GM12878 (cell line): ENCODE measurements at regions not wholly inside any gene's neighbourhood (a gene's known extent, or its start where the extent isn't known, plus 50 kb on each side); places are given as distances from the start of the nearest gene placed in this dataset.

Experiments
- CBX5 ChIP-seq: sonication (generic); IDR thresholded peaks from 2 replicates; pipeline ENCODE4 v1.6.1; 2016; ENCODE audit warnings: low read depth, moderate library complexity, mild to moderate bottlenecking, inconsistent platforms
- DPF2 ChIP-seq: fragments of 450-650 bp; IDR thresholded peaks from 2 replicates; pipeline ENCODE4 v1.6.1; 2017; ENCODE audit warnings: mild to moderate bottlenecking
- IRF5 ChIP-seq: fragments of 450-650 bp; IDR thresholded peaks from 2 replicates; pipeline ENCODE4 v1.6.1; 2017; ENCODE audit warnings: borderline replicate concordance
- PAX5 ChIP-seq: IDR thresholded peaks from 2 replicates; pipeline ENCODE4 v1.6.1; 2011; ENCODE audit warnings: low read depth, low read length, borderline replicate concordance
- POLR2AphosphoS2 ChIP-seq: IDR thresholded peaks from 2 replicates; pipeline ENCODE4 v1.6.1; 2011; ENCODE audit warnings: low read depth, mild to moderate bottlenecking, low read length, improper control_type of control experiment, moderate library complexity
- RB1 ChIP-seq: fragments of 450-650 bp; formaldehyde crosslinking; IDR thresholded peaks from 2 replicates; pipeline ENCODE4 v1.6.1; 2017; ENCODE audit warnings: mild to moderate bottlenecking, borderline replicate concordance
- TCF7 ChIP-seq: IDR thresholded peaks from 2 replicates; pipeline ENCODE4 v1.6.1; 2014; ENCODE audit warnings: antibody characterized with exemption, borderline replicate concordance
- TF ChIP-seq, protein P1 (sequence below): IDR thresholded peaks from 2 replicates; pipeline ENCODE4 v1.6.1; 2012; ENCODE audit warnings: improper control_type of control experiment, low read depth, low read length; ENCODE audit not compliant: insufficient replicate concordance
- TF ChIP-seq, protein P2 (sequence below): fragments of 150-350 bp; IDR thresholded peaks from 2 replicates; pipeline ENCODE4 v1.6.1; 2014; ENCODE audit warnings: mild to moderate bottlenecking, low read depth, low read length

- TF ChIP-seq, protein P1, sequence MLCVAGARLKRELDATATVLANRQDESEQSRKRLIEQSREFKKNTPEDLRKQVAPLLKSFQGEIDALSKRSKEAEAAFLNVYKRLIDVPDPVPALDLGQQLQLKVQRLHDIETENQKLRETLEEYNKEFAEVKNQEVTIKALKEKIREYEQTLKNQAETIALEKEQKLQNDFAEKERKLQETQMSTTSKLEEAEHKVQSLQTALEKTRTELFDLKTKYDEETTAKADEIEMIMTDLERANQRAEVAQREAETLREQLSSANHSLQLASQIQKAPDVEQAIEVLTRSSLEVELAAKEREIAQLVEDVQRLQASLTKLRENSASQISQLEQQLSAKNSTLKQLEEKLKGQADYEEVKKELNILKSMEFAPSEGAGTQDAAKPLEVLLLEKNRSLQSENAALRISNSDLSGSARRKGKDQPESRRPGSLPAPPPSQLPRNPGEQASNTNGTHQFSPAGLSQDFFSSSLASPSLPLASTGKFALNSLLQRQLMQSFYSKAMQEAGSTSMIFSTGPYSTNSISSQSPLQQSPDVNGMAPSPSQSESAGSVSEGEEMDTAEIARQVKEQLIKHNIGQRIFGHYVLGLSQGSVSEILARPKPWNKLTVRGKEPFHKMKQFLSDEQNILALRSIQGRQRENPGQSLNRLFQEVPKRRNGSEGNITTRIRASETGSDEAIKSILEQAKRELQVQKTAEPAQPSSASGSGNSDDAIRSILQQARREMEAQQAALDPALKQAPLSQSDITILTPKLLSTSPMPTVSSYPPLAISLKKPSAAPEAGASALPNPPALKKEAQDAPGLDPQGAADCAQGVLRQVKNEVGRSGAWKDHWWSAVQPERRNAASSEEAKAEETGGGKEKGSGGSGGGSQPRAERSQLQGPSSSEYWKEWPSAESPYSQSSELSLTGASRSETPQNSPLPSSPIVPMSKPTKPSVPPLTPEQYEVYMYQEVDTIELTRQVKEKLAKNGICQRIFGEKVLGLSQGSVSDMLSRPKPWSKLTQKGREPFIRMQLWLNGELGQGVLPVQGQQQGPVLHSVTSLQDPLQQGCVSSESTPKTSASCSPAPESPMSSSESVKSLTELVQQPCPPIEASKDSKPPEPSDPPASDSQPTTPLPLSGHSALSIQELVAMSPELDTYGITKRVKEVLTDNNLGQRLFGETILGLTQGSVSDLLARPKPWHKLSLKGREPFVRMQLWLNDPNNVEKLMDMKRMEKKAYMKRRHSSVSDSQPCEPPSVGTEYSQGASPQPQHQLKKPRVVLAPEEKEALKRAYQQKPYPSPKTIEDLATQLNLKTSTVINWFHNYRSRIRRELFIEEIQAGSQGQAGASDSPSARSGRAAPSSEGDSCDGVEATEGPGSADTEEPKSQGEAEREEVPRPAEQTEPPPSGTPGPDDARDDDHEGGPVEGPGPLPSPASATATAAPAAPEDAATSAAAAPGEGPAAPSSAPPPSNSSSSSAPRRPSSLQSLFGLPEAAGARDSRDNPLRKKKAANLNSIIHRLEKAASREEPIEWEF: no peak
- TF ChIP-seq POLR2AphosphoS2: no peak
- TF ChIP-seq PAX5: no peak
- TF ChIP-seq IRF5: no peak
- TF ChIP-seq, protein P2, sequence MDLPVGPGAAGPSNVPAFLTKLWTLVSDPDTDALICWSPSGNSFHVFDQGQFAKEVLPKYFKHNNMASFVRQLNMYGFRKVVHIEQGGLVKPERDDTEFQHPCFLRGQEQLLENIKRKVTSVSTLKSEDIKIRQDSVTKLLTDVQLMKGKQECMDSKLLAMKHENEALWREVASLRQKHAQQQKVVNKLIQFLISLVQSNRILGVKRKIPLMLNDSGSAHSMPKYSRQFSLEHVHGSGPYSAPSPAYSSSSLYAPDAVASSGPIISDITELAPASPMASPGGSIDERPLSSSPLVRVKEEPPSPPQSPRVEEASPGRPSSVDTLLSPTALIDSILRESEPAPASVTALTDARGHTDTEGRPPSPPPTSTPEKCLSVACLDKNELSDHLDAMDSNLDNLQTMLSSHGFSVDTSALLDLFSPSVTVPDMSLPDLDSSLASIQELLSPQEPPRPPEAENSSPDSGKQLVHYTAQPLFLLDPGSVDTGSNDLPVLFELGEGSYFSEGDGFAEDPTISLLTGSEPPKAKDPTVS: no peak
- TF ChIP-seq RB1: no peak
- no peak for TF ChIP-seq CBX5
- TF ChIP-seq TCF7: no peak
- TF ChIP-seq DPF2: no peak
Observed at GRCh38 chr1:95352767-95353166, 118.8 kb downstream of the RWDD3 start (continued).
